ENCODE measurements at regions not wholly inside any gene's neighbourhood (a gene's known extent, or its start where the extent isn't known, plus 50 kb on each side); places are given as distances from the start of the nearest gene placed in this dataset.

GRCh38 chr1:90314533-90314932 is 319.6 kb downstream of the ZNF326 start:
- H3K9me3 ChIP-seq, result no peaks in the 10 kb centered on the region
- no peaks in the 10 kb centered on the region for H3K27me3 ChIP-seq
- no peak for DNase-seq
- H3K4me1 ChIP-seq, result no peaks in the 10 kb centered on the region
- H3K36me3 ChIP-seq, result no peaks in the 10 kb centered on the region
- TF ChIP-seq CTCF (IDR thresholded peaks at IDR 0.05; ENCODE audit: low read depth, low read length), result no peak
- no peak overlapping the region for H3K4me3 ChIP-seq (ENCODE audit: low read depth, low read length)

GRCh38 chr1:90313778-90314177 is 318.9 kb downstream of the ZNF326 start:
- H3K36me3 ChIP-seq, result no peaks in the 10 kb centered on the region
- no peaks in the 10 kb centered on the region for H3K9me3 ChIP-seq
- DNase-seq, result no peak
- H3K4me1 ChIP-seq, result no peaks in the 10 kb centered on the region
- TF ChIP-seq CTCF (IDR thresholded peaks at IDR 0.05; ENCODE audit: low read depth, low read length), result no peak
- no peak overlapping the region for H3K4me3 ChIP-seq (ENCODE audit: low read depth, low read length)
- no peaks in the 10 kb centered on the region for H3K27me3 ChIP-seq

GRCh38 chr1:90309806-90310205 is 314.9 kb downstream of the ZNF326 start:
- Histone ChIP-seq H3K4me3 (ENCODE audit: low read depth, low read length) (no peak overlapping the region), H3K27me3 (no peaks in the 10 kb centered on the region), H3K9me3 (no peaks in the 10 kb centered on the region), H3K36me3 (no peaks in the 10 kb centered on the region), H3K4me1 (no peaks in the 10 kb centered on the region)
- no peak for TF ChIP-seq CTCF (IDR thresholded peaks at IDR 0.05; ENCODE audit: low read depth, low read length)
- no peak for DNase-seq

- no peaks in the 10 kb centered on the region for H3K9me3 ChIP-seq
- no peaks in the 10 kb centered on the region for H3K36me3 ChIP-seq
- DNase-seq, result no peak
- no peaks in the 10 kb centered on the region for H3K4me1 ChIP-seq
- H3K4me3 ChIP-seq (ENCODE audit: low read depth, low read length), result no peak overlapping the region
- H3K27me3 ChIP-seq, result no peaks in the 10 kb centered on the region
- TF ChIP-seq CTCF (IDR thresholded peaks at IDR 0.05; ENCODE audit: low read depth, low read length), result no peak
These were observed 313.5 kb downstream of the ZNF326 start for GRCh38 chr1:90308421-90308820.

GRCh38 chr1:90305577-90305976 is 310.7 kb downstream of the ZNF326 start:
- H3K36me3 ChIP-seq, result no peaks in the 10 kb centered on the region
- no peak overlapping the region for H3K4me3 ChIP-seq (ENCODE audit: low read depth, low read length)
- no peak for TF ChIP-seq CTCF (IDR thresholded peaks at IDR 0.05; ENCODE audit: low read depth, low read length)
- no peaks in the 10 kb centered on the region for H3K9me3 ChIP-seq
- H3K27me3 ChIP-seq, result no peaks in the 10 kb centered on the region
- DNase-seq, result no peak
- H3K4me1 ChIP-seq, result no peaks in the 10 kb centered on the region

- DNase-seq, result no peak
- H3K9me3 ChIP-seq, result no peaks in the 10 kb centered on the region
These were observed 301.4 kb downstream of the ZNF326 start for GRCh38 chr1:90296327-90296726.

More at GRCh38 chr1:90296327-90296726, 301.4 kb downstream of the ZNF326 start:
- no peaks in the 10 kb centered on the region for H3K36me3 ChIP-seq
- H3K4me1 ChIP-seq, result no peaks in the 10 kb centered on the region
- no peak overlapping the region for H3K4me3 ChIP-seq (ENCODE audit: low read depth, low read length)
- TF ChIP-seq CTCF (IDR thresholded peaks at IDR 0.05; ENCODE audit: low read depth, low read length), result no peak
- no peaks in the 10 kb centered on the region for H3K27me3 ChIP-seq

All from BE2C (cell line).